ENCODE measurements at regions not wholly inside any gene's neighbourhood (a gene's known extent, or its start where the extent isn't known, plus 50 kb on each side); places are given as distances from the start of the nearest gene placed in this dataset.

- no peak for TF ChIP-seq CTCF (conservative IDR thresholded peaks at IDR 0.05; ENCODE audit: low read depth, low read length)
- no peak for TF ChIP-seq RFX5 (IDR thresholded peaks at IDR 0.05; ENCODE audit: low read depth, low read length)
- no peak for TF ChIP-seq MAFK (IDR thresholded peaks at IDR 0.05; ENCODE audit: low read depth, low read length)
- TF ChIP-seq POLR2A (IDR thresholded peaks at IDR 0.05; ENCODE audit: low read depth, low read length), result no peak
- TF ChIP-seq, protein P1, sequence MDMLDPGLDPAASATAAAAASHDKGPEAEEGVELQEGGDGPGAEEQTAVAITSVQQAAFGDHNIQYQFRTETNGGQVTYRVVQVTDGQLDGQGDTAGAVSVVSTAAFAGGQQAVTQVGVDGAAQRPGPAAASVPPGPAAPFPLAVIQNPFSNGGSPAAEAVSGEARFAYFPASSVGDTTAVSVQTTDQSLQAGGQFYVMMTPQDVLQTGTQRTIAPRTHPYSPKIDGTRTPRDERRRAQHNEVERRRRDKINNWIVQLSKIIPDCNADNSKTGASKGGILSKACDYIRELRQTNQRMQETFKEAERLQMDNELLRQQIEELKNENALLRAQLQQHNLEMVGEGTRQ (IDR thresholded peaks at IDR 0.05; ENCODE audit: low read depth, low read length), result no peak
- TF ChIP-seq RAD21 (IDR thresholded peaks at IDR 0.05; ENCODE audit: low read length), result no peak
Measured at GRCh38 chr5:175250426-175250825, 193.6 kb downstream of the DRD1 start.
